Fibroblast of skin of abdomen (primary cell): ENCODE measurements at regions not wholly inside any gene's neighbourhood (a gene's known extent, or its start where the extent isn't known, plus 50 kb on each side); places are given as distances from the start of the nearest gene placed in this dataset.

Experiments used
- DNase-seq: peaks from one replicate; pipeline ENCODE4 v3.0.0-alpha.2; 2013

DNA sequence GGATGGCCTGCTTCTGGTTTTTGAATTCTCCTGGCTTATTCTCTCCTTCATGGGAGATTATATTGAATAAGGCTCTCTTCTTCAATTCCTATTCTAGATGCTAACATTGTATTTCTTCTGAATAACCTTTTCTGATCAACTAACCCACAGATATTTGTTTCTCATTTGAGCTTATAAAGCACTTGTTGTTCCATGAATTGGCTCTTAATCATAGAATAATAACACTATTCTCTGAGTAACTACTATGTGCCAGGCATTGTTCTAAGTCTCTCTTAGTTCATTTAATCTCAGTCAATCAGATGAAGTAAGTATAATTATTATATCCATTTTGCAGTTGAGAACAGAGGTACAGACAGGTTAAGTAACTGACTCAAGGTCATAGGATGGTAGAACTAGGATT lies 136.3 kb upstream of the MLIP start:
- no peak for DNase-seq

DNA sequence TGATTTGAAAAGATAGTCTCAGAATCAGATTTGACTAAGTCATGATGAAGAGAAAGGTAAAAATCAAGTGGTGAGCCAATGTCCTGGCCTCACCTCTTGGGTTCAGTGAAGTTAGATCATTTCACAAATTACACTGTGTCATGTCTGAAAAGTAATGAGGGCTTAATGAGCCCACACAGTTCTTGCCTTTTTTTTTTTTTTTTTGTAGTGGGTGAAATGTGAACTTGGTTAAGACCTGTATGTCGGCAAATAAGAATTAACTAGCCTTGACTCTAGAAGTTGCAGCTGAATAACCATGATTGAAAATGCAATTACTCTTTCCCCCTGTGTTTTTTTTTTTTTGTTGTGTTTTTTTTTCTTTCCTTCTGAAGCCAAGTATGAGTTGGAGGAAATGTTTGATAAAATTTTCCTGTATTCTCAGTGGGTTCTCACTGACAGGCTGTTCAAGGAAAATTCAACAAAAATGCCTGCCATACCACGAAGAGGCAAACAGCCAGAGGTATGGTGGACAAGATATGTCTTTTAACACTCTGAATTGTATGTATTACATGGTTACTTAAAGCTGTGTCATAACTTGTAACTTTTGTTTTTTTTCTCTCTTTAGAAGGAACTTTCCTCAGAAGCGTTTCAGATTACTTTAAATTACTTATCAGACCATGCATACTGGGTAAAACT lies 135.2 kb upstream of the MLIP start:
- DNase-seq, result peak; percentile 73

DNA sequence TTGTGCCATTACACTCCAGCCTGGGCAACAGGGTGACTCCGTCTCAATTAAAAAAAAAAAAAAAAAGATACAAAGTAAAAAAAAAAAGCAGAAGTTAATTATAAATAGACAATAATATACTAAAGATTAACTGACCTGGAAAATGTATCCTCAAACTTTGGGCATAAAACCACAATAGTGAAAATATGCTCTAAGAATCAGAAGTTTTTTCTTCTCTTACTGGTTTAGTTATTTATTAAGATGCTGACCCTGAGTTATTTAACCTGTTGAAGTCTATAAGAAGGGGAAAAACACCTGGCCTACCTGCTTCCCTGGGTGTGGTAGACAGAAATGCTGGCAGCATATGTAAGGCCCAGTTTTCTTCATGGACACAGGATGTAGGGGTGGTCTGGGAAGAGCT lies 133.7 kb upstream of the MLIP start:
- DNase-seq, result no peak

DNA sequence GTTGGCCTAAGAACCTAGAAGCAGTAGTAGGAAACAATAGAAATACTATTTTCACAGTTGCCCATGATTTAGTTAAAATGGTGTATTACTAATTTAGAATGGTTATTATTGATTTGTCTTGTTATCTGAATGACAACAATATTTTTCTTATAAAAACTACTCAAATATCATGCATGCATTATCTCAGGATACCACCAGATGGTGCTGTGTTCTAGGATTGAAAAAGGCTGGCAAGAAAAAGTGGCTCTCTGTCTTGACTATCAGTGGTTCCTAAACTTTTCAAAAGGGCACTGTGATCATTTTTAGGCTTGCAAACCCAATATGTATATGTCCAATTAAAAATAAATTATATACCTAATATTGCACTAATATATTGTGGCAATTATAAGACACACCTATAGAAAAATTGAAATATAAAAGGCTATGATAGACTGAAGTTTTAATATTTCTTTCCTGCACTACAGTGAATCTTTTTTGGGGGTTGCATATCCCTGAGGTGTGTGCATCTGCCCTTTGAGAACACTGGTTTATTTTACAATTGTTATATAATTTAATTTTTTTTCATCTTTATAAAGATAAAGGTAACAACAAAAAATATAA lies 131.7 kb upstream of the MLIP start:
- peak; percentile 40 for DNase-seq

DNA sequence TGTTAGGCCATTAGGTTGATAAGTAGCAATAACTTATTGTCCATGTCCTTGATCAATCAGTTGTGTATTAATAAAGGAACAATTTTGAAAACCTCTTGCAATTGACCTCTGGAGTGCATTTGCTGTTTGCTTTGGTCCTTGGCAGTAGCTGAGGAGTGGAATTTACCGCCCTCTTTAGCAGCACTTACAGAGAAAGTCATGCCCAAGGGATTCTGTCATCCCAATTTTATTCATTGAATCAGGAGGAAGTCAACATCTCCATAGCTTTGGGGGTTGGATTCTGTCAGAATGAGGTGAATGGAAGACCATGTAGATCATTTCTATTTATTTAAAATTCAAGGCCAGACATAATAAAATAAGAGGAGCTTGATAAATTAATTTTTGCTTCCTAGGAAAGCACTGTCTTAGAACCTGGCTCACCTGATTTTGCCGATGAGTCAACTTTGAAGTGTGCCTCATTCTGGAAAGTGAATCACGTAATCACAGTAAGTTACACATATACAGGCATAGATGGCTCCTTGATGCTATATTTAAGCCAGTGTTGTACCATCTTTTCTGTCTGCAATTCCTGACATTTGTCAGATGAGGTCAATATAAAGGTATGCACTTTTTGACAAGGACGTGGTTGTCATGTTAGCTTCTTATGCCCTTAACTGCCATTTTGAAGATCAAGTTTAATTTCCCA lies 128.7 kb upstream of the MLIP start:
- DNase-seq, result no peak

DNA sequence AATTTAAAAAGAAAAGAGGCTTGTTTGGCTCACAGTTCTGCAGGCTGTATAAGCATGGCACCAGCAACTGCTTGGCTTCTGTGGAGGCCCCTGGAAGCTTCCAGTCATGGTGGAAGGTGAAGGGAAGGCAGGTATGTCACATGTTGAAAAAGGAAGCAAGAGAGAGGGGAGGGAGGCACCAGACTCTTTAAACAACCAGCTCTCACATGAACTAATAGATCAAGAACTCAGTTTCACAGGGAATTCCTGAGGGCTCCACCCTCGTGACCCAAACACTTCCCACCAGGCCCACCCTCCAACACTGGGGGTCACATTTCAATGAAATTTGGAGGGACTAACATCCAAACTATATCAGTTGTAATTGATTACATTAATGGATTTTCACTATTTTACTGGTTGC lies 127.9 kb upstream of the MLIP start:
- DNase-seq, result no peak

DNA sequence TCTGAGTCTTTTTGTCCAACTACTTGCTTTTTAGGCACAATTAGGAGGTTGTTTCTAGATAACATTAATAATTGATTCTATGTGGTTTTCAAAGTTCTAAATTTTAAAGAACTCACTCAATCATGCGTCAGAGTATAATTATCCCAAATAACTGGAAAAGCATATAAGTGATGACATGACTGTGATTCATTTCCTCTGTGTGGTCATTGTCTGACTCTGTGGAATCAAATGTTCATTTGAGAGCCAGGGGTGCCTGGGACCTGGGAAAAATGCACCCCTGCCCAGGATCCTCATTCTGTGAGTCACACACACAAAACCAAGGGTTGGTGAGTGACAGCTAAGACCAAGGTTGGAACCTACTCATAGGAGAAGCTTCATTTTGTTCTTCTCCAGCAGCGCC lies 127.1 kb upstream of the MLIP start:
- DNase-seq, result peak; percentile 96

DNA sequence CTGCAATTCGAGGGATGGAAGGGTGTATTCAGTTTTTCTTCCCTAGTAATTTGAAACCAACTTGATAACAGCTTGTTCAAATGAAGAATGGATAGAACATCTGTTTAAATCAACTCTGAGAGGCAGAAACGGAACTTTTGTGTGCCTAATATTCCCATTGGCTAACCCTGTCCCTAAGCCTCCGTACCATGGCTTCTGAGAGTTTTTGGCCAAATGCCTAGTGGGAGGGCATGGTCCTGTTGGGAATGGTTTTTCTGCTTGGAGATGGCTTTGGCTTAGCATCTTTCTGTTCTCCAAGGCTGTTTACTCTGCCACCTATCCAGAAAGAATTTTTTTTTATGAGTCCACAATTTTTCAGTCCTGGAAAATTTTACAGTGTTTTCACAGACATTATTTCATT lies 126.7 kb upstream of the MLIP start:
- DNase-seq, result no peak

DNA sequence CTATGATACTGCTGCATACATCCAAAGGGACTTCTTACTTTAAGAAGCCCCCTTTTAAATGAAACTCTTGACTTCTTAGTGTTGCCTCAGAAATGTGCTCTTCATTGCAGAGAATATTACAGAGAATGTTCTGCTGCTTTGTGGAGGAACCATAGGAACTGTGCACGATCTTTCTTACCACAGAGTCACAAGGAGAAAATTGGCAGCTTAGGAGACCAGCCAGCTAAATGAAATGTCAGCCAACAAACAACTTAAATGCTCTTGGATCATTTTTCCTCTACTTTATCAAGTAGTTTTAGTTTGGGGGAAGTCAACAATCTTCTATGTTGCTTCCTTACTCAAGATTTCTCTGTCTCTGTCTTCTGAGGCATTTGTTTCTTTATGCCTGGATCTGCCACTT lies 125.9 kb upstream of the MLIP start:
- no peak for DNase-seq

DNA sequence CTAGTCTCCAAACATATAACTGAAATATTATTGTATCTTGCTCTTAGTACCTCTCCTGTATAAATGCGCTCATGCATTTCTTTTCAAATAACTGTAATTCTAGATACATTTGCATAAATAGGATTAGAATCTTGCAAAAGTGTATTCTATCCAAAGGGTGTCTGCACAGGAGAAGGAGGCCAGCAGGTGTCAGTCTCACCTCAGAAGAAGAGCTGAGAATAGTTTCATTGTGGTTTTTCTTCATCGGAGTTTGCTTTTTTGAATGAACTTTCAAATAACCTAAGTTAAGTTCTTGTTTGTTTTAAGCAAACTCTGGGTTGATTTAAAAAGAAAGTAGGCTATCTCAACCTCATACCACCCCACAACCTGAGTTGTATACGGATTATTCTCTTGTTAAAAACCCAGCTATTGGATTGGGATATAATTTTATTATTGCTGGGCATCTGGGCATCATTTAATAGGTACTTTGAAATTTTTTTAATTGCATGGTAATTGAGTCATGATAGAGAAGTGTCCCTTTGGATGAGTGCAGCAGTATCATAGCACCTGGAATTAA lies 125.0 kb upstream of the MLIP start:
- DNase-seq, result peak; percentile 76

DNA sequence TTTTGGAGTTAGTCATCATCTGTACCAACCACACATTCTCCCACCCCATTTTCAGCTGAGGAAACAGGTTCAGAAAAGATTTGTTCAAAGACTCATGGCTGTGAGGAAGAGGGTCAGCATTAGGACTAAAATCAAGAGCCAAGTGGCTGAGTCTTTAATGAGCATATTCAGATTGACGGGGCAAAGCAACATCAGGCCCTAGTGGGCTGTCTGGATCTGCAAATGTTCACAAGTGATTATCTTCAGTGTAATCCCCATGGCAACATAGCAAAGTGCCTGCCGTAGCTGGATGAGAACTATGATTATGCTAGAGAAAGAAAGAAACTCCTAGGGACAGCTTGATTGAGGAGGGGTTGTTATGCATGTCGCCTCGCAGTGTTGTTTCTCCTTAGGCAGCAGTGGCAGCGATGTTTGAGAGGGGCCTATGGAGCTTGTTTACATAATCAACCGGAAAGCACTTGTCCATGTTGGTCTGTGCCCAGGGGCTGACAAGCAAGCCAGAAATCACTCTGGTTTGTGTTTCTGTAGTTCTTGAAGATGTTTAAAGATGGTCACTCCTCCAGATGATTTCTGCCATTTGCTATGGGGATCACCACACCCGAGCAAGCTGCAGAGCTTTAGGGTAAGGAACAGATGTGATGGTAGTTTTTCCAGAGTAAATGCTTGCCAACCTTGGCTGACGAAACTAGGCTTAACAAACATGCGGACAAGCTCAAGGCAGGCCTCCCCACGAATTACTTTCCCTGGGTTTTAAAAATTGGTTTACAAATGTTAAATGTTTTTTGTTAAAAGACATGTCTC lies 124.3 kb upstream of the MLIP start:
- peak; percentile 63 for DNase-seq

DNA sequence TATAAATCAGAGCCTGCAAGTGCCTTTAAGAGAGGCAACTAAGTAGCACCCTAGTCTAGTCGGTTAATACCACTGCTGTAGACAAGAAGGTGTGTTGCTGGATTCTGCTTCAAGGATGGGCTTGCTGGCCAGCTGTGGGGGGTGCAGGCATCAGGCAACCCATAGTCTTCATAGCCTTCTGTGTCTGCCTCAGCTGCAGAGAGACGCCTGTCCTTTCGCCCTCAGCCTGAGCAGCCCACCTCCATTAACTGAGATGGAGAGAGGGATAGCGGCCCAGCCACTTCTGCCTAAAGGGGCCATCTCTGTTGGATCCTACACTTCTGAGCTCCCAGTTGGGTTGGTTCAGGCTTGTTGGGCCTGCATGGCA lies 123.7 kb upstream of the MLIP start:
- DNase-seq, result no peak

DNA sequence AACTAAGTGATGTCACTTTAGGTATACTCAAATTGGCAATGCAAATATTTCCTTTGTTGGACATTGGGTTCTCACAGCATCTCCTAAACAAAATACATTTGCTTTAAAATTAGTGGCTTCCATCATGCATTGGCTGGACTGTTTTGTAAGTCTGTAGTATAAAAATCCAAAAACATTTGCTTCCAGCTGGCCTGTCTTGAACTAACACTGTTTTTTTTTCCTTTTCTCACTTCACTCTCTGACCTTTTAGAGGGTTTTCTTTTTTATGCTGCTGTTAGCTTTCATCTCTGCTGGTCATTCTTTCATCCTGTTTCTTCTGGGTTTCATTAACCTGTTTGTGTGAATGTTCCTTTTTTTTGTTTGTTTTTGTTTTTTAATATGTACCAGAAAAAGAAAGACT lies 121.7 kb upstream of the MLIP start:
- DNase-seq, result no peak

DNA sequence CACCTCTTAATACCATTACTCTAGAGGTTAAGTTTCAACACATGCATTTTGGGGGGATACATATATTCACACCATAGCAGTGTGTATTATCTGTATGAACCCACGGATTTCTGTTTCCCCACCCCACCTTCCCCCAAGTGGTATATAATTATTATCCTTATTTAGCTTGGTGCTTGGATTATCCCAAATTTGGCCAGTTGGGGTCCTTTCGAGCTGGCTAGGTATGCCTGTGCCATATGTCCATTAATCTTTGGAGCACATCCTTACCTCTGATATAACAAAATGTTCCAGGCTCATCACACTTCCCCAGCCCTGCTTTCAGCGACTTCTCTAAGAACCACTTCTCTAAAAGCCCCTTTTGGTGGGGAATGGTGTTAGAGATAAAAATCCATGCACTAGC lies 118.7 kb upstream of the MLIP start:
- no peak for DNase-seq

DNA sequence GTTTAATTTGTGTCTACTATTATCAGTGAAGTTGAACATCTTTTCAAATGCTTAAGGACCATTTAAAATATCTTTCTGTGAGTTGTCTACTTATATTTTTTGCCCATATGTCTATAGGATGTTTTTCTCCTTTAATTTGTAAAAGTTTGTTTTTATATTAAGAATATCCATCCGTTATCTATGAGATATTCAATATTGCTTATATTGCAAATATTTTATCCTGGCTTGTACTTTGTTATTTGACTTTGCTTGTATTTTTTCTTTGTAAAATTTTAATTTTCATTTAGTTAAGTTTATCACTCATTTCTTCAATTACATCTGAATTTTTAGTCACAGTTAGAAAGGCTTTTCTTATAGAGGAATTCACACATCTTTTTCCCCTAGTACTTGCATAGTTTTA lies 117.0 kb upstream of the MLIP start:
- no peak for DNase-seq

DNA sequence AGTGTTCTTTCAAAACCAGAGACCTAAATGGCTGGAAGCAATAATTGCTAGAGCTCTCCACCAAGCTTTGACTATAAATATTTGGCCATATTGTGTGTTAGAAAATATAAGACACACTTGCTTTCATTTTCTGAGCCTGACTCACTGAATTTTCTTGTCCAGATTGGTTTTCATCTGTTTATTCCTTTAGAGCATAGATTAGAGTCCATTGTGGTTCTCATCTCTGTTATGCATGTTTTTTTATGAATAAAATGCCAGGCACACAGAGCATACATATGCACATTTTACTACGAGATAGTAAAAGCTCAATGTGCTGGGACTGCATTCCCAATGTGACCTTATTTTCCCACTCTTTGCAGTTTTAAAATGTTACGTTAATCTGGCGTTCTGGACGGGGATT lies 115.3 kb upstream of the MLIP start:
- DNase-seq, result no peak

DNA sequence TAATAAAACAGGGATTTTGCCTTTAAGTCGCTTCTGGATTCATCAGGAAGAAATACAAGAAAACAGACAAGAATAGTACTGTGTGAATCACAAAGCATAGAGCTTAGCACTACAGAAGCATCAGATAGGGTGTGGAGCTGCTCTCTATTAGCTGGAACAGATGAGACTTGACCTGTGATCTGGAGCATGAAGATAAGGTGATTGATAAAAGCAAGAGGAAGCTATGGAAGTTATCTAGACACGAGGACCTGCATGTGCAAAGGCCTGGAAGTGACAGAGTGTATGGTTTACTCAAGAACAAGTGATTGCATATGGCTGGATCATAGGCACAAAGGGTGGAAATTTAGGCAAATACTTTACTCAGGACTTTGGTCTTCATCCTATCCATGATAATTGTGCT lies 112.9 kb upstream of the MLIP start:
- no peak for DNase-seq

DNA sequence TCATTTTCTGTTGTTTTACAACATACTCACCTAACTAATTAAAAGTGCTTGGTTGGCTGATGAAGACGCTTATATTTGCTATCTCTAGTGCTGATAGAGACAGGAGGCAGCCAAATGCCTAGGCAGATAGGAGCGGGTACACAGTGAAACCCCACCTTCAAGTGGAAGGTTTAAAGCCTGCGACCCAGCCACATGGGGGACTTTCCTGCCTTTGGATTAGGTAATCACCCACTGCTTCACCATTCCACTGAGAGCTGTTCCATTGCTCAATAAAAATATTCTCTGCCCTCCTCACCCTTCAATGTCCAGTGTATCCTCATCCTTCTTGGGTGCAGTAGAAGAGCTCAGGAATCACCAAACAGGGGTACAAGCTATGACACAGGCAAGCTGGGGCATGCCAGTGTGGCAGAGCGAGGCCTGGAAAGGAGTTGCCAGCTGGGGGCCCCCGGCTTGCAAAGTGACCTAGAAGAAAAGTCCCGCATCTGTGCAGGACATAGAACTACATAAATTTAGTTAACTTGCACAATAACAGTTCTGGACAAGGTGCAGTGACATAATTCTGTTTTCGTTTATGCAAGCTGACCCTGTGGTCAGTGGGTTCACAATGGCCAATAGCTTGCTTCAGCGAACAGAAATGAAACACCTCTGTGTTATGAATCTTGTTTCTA lies 112.0 kb upstream of the MLIP start:
- no peak for DNase-seq

DNA sequence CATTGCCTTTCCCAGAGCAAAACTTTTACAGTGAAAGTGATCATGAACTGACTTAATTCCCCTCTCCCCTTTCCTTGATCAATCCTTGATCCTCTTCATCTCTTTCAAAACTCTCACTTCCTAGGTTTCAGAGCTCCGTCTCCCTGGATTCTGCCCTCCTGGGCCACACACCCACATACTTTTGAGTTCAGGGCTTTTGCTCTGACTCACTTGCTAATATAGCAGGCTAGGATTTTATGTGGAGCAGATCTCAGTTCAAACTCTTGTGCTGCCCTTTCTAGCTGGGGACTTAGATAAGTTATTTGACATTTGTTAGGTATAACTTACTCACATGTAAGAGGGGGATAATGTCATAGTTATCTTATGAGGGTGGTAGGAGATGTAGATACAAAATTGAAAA lies 109.1 kb upstream of the MLIP start:
- DNase-seq, result no peak

DNA sequence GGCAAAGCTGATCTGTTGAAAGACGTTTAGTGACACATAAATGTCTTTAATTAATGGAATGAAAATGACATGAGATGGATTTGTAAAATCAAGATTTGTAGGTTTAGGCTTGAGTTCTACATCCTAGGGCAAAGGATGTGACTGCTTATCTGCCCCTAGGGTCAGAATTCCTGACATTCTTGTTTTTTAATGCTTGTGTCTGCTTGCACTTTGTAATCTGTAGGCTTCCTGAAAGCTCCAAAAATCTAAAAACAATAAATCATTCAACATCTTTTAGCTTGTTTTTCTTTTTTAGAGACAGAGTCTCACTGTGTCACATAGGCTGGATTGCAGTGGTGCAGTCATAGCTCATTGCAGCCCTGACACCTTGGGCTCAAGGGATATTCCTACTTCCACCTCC lies 107.9 kb upstream of the MLIP start:
- DNase-seq, result no peak

DNA sequence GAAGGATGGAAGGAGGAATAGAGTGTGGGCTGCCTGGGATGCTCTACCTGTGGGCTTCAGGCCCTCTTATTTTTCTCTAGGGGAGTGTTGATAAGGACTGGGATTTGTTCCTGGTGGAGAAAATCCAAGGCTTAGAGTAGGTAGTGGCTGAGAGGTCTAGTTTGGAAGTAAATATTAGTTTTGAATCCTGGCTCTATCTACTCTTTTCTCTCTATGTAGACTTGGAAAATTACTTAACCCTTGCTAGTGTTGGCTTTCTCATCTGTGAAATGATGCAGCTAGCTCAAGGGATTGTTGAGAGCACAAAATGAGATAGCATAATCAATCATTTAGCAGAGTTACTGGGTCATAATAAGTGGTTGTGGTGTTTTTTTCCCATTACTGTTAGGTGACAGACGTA lies 102.7 kb upstream of the MLIP start:
- DNase-seq, result no peak

DNA sequence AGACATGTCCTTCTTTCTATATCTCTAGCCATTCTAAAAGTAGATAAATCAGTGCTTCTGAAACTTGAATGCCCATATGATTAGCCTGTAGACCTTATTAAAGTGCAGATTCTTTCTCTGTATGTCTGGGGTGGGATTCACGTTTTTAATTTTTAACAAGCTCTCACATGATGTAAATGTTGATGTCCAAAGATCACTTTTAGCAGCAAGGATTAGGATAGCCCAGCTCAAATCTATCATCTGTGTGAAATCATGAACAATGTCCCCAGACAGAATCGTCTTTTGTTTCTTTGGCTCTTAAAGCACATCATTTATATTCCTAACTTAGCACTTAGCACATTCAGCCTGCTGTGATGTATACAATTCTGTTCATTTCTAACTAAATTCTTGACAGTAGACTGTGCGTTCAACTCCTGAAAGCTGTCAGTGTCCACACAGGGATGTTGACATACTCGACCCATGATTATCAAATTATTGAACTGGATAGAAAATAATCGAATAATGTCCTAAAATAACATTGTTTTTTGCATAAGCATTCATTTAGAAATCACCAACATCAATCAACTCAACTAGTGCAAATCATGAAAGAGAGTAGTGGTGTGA lies 102.1 kb upstream of the MLIP start:
- DNase-seq, result no peak
